Endodermal cell (in vitro differentiated cells): ENCODE measurements at regions not wholly inside any gene's neighbourhood (a gene's known extent, or its start where the extent isn't known, plus 50 kb on each side); places are given as distances from the start of the nearest gene placed in this dataset.

Source experiments
- DNase-seq: peaks from one replicate; pipeline ENCODE4 v3.0.0-alpha.2; 2017
- H3K27ac ChIP-seq: 2 replicates; pipeline ENCODE4 v1.5.1; 2013; ENCODE audit warnings: mild to moderate bottlenecking, low read depth, low read length, moderate library complexity
- H3K27me3 ChIP-seq: 2 replicates; pipeline ENCODE4 v1.6.1; 2013; ENCODE audit warnings: mild to moderate bottlenecking, low read length, moderate library complexity; ENCODE audit not compliant: insufficient read depth, control insufficient read depth, poor library complexity, severe bottlenecking
- H3K36me3 ChIP-seq: 2 replicates; pipeline ENCODE4 v1.7.0; 2013; ENCODE audit warnings: mild to moderate bottlenecking, low read length, moderate library complexity; ENCODE audit not compliant: control insufficient read depth, insufficient read depth
- H3K4me1 ChIP-seq: one replicate; pipeline ENCODE4 v1.7.0; 2013; ENCODE audit warnings: low read length; ENCODE audit not compliant: control insufficient read depth, insufficient read depth
- H3K4me3 ChIP-seq: 2 replicates; pipeline ENCODE4 v1.5.1; 2013; ENCODE audit warnings: mild to moderate bottlenecking, low read length, moderate library complexity
- H3K9ac ChIP-seq: 2 replicates; pipeline ENCODE4 v1.6.1; 2013; ENCODE audit warnings: mild to moderate bottlenecking, low read length, moderate library complexity; ENCODE audit not compliant: poor library complexity, severe bottlenecking; ENCODE audit errors: extremely low read depth
- H3K9me3 ChIP-seq: 2 replicates; pipeline ENCODE4 v1.6.1; 2013; ENCODE audit warnings: mild to moderate bottlenecking, low read length, moderate library complexity; ENCODE audit not compliant: control insufficient read depth
- H3K27ac Mint-ChIP-seq: 2 replicates; pipeline ENCODE4 v1.8.0; 2020; ENCODE audit warnings: mixed read lengths
- H3K27me3 Mint-ChIP-seq: 2 replicates; pipeline ENCODE4 v1.8.0; 2021; ENCODE audit warnings: mild to moderate bottlenecking, mixed read lengths; ENCODE audit not compliant: insufficient read depth
- H3K36me3 Mint-ChIP-seq: 2 replicates; pipeline ENCODE4 v1.8.0; 2020; ENCODE audit warnings: low read depth, mixed read lengths
- H3K4me1 Mint-ChIP-seq: 2 replicates; pipeline ENCODE4 v1.8.0; 2020; ENCODE audit warnings: mixed read lengths
- H3K4me3 Mint-ChIP-seq: 2 replicates; pipeline ENCODE4 v1.8.0; 2020; ENCODE audit warnings: mild to moderate bottlenecking, moderate library complexity, mixed read lengths
- H3K9me3 Mint-ChIP-seq: 2 replicates; pipeline ENCODE4 v1.8.0; 2020; ENCODE audit warnings: mild to moderate bottlenecking, mixed read lengths
- CTCF ChIP-seq: fragments of 200-600 bp; sonication (generic); conservative IDR thresholded peaks from 2 replicates; pipeline ENCODE4 v1.5.0; 2021; ENCODE audit warnings: antibody characterized with exemption, mild to moderate bottlenecking
- WGBS, 2 experiments: methylation state at CpG; one replicate each; pipeline versions ENCODE4 v1.1.5 to v1.1.7; 2013; ENCODE audit warnings: missing lambda C conversion rate in 2 of 2, mixed read lengths in 1 of 2; ENCODE audit not compliant: insufficient coverage in 1 of 2, insufficient read length in 1 of 2; 5-methylcytosine and 5-hydroxymethylcytosine counted together

- no peak overlapping the region for H3K4me3 Mint-ChIP-seq
- no peaks in the 10 kb centered on the region for H3K4me1 ChIP-seq
- H3K27ac Mint-ChIP-seq = no peak overlapping the region
- no peaks in the 10 kb centered on the region for H3K27me3 ChIP-seq
- H3K9me3 ChIP-seq = no peaks in the 10 kb centered on the region
- 97 to 100% methylated on average over 1 of the region's 1 CpG for WGBS, 2 experiments
- no peaks in the 10 kb centered on the region for H3K27me3 Mint-ChIP-seq
- no peak overlapping the region for H3K4me3 ChIP-seq
- no peaks in the 10 kb centered on the region for H3K4me1 Mint-ChIP-seq
- no peaks in the 10 kb centered on the region for H3K9me3 Mint-ChIP-seq
- no peak for DNase-seq
- H3K27ac ChIP-seq = no peak overlapping the region
- H3K36me3 ChIP-seq = no peaks in the 10 kb centered on the region
- no peak for TF ChIP-seq CTCF
- H3K36me3 Mint-ChIP-seq = no peaks in the 10 kb centered on the region
- no peak overlapping the region for H3K9ac ChIP-seq
Measured at GRCh38 chr3:76361010-76361409, 575.7 kb upstream of the ZNF717 start.

- 87 to 100% methylated on average over 4 to 6 of the region's 6 CpGs for WGBS, 2 experiments
Measured at GRCh38 chr3:76362643-76363042, 577.3 kb upstream of the ZNF717 start.

GRCh38 chr3:76365275-76365674 lies 579.9 kb upstream of the ZNF717 start:
- no peak for TF ChIP-seq CTCF
- no peak for DNase-seq
- Histone ChIP-seq H3K9me3 (no peaks in the 10 kb centered on the region), H3K9ac (no peak overlapping the region), H3K36me3 (no peaks in the 10 kb centered on the region), H3K27me3 (no peaks in the 10 kb centered on the region), H3K27ac (no peak overlapping the region), H3K4me3 (no peak overlapping the region), H3K4me1 (no peaks in the 10 kb centered on the region)
- Mint-ChIP-seq H3K27ac (no peak overlapping the region), H3K4me3 (no peak overlapping the region), H3K4me1 (no peaks in the 10 kb centered on the region), H3K27me3 (no peaks in the 10 kb centered on the region), H3K36me3 (no peaks in the 10 kb centered on the region), H3K9me3 (no peaks in the 10 kb centered on the region)
- WGBS, 2 experiments = 95 to 100% methylated on average over 3 of the region's 3 CpGs

More at GRCh38 chr3:76362643-76363042, 577.3 kb upstream of the ZNF717 start:
- Histone ChIP-seq H3K9me3 (no peaks in the 10 kb centered on the region), H3K9ac (no peak overlapping the region), H3K4me3 (no peak overlapping the region), H3K27me3 (no peaks in the 10 kb centered on the region), H3K27ac (no peak overlapping the region), H3K4me1 (no peaks in the 10 kb centered on the region), H3K36me3 (no peaks in the 10 kb centered on the region)
- no peak for DNase-seq
- TF ChIP-seq CTCF = no peak
- Mint-ChIP-seq H3K4me3 (no peak overlapping the region), H3K4me1 (no peaks in the 10 kb centered on the region), H3K36me3 (no peaks in the 10 kb centered on the region), H3K9me3 (no peaks in the 10 kb centered on the region), H3K27me3 (no peaks in the 10 kb centered on the region), H3K27ac (no peak overlapping the region)
